Ascending aorta (tissue), 2 donors: ENCODE measurements at regions not wholly inside any gene's neighbourhood (a gene's known extent, or its start where the extent isn't known, plus 50 kb on each side); places are given as distances from the start of the nearest gene placed in this dataset.

Source experiments
- DNase-seq, 2 donors: peaks; one replicate each; pipeline ENCODE4 v3.0.0-alpha.2; 2019; ENCODE audit warnings: low spot score in 2 of 2
- H3K27ac ChIP-seq, 2 donors: fragments of 200-600 bp; sonication (generic); one replicate each; pipeline ENCODE4 v1.5.1; 2016 to 2017; ENCODE audit warnings: mild to moderate bottlenecking in 1 of 2
- H3K27me3 ChIP-seq: fragments of 200-600 bp; sonication (generic); one replicate; pipeline ENCODE4 v1.5.1; 2017
- H3K36me3 ChIP-seq, 2 donors: fragments of 200-600 bp; sonication (generic); one replicate each; pipeline ENCODE4 v1.5.1; 2016
- H3K4me1 ChIP-seq, 2 donors: fragments of 200-600 bp; sonication (generic); one replicate each; pipeline ENCODE4 v1.5.1; 2016 to 2017; ENCODE audit warnings: mild to moderate bottlenecking in 1 of 2
- H3K4me3 ChIP-seq, 2 donors: fragments of 200-600 bp; sonication (generic); one replicate each; pipeline ENCODE4 v1.5.1; 2016 to 2017; ENCODE audit warnings: mild to moderate bottlenecking in 1 of 2
- H3K9me3 ChIP-seq, 2 donors: fragments of 200-600 bp; sonication (generic); one replicate each; pipeline ENCODE4 v1.5.1; 2016
- intact Hi-C: fragments of 100-400 bp; cut with DNase I; formaldehyde crosslinking; loops from one replicate; pipeline ENCODE4 v1.15.1; 2023
- TF ChIP-seq, protein P1 (sequence below), 3 experiments: fragments of 200-600 bp in 2 of 3; fragments of 450-650 bp in 1 of 3; sonication (generic) in 2 of 3; IDR thresholded peaks; one replicate each; pipeline ENCODE4 v1.5.1; 2016 to 2019; ENCODE audit warnings: antibody characterized with exemption in 3 of 3, mild to moderate bottlenecking in 1 of 3, moderate library complexity in 1 of 3

DNA sequence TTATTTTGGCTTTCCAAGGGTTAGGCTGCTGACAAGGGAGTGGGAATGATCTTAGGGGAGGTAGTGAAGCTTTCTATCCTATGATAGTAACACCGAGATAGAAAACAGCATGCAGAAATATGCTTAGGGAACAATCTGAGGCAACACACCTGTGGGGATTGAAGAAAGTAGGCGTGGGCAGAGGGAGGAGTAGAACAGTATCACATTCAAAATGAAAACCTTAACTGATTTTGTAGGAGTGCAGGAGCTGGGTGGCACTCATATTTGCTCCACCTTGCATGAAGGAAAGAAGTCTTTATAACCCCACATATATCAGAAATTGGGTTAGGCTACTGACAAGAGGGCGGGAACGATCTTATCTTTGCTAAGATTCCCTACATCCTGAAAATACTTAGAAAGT, 762.2 kb upstream of the CNTNAP5 start:
- H3K27me3 ChIP-seq: no peaks in the 10 kb centered on the region
- DNase-seq: no peak
- no peaks in the 10 kb centered on the region for H3K4me1 ChIP-seq
- no peak overlapping the region for H3K4me3 ChIP-seq
- no peak overlapping the region for H3K27ac ChIP-seq
- TF ChIP-seq, protein P1, sequence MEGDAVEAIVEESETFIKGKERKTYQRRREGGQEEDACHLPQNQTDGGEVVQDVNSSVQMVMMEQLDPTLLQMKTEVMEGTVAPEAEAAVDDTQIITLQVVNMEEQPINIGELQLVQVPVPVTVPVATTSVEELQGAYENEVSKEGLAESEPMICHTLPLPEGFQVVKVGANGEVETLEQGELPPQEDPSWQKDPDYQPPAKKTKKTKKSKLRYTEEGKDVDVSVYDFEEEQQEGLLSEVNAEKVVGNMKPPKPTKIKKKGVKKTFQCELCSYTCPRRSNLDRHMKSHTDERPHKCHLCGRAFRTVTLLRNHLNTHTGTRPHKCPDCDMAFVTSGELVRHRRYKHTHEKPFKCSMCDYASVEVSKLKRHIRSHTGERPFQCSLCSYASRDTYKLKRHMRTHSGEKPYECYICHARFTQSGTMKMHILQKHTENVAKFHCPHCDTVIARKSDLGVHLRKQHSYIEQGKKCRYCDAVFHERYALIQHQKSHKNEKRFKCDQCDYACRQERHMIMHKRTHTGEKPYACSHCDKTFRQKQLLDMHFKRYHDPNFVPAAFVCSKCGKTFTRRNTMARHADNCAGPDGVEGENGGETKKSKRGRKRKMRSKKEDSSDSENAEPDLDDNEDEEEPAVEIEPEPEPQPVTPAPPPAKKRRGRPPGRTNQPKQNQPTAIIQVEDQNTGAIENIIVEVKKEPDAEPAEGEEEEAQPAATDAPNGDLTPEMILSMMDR (IDR thresholded peaks at IDR 0.05): no peak
- no peaks in the 10 kb centered on the region for H3K9me3 ChIP-seq
- no peaks in the 10 kb centered on the region for H3K36me3 ChIP-seq
- intact Hi-C loops: no loop called here

DNA sequence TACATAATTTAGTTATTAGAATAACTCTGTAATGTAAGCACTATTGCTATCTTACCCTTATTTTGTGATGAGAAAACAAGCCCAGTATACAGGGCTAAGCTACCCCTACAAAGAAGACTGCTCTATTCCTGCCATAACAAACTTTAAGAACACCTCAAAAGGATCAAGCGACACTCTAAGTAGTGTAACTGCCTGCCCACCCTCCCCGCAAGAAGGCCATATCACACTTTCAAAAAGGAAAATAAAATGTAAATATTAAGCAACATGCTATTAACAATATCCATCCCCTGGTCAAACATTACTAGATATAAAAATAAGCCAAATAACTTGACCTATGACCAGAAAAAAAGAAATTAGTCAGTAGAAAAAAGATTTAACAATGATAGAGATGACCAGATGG, 741.7 kb upstream of the CNTNAP5 start:
- Histone ChIP-seq H3K4me3 (no peak overlapping the region), H3K4me1 (no peaks in the 10 kb centered on the region), H3K27me3 (no peaks in the 10 kb centered on the region), H3K36me3 (no peaks in the 10 kb centered on the region), H3K9me3 (no peaks in the 10 kb centered on the region), H3K27ac (no peak overlapping the region)
- intact Hi-C loops: no loop called here
- TF ChIP-seq, protein P1 (IDR thresholded peaks at IDR 0.05): no peak
- DNase-seq: no peak

DNA sequence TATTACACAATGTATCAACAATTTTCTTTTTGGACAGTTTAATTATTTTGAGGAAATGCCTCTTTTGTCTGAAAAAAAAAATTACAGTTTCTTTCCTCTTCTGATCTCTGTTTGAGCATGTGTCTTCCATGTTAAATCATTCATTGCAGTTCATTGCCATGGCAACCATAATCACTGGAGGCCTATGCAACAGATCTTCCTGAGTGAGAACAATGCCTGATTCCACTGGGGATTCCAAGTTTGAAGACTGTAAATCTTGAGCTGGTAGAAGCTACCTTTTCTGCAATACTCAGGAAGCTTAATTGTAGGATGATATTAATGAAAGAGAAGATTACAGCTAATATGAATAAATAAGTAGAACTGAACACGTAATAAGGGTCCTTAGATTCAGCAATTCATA, 721.4 kb upstream of the CNTNAP5 start:
- DNase-seq: no peak
- Histone ChIP-seq H3K4me1 (no peaks in the 10 kb centered on the region), H3K36me3 (no peaks in the 10 kb centered on the region), H3K4me3 (no peak overlapping the region), H3K9me3 (no peaks in the 10 kb centered on the region), H3K27ac (no peak overlapping the region), H3K27me3 (no peaks in the 10 kb centered on the region)
- intact Hi-C loops: no loop called here
- TF ChIP-seq, protein P1 (IDR thresholded peaks at IDR 0.05): no peak
